ENCODE measurements at regions not wholly inside any gene's neighbourhood (a gene's known extent, or its start where the extent isn't known, plus 50 kb on each side); places are given as distances from the start of the nearest gene placed in this dataset.

Small RNA genes lying in the stretch of these regions (small RNA-seq; reads per million reads assigned to genes)
- gene AC110588.1: 0 reads per million in 2 donors
- gene RF00017: 0 reads per million in 2 donors
- gene RNA5SP401: 0 reads per million in 2 donors
